A549 (cell line): ENCODE measurements at regions not wholly inside any gene's neighbourhood (a gene's known extent, or its start where the extent isn't known, plus 50 kb on each side); places are given as distances from the start of the nearest gene placed in this dataset.

Experiments used
- ATAC-seq, 2 experiments: fragments of 200-7000 bp in 1 of 2; fragments of >200 bp in 1 of 2; cut with Nextera tagmentation in 1 of 2; cut with Tn5 transposase in 1 of 2; 3 replicates each; pipeline versions ENCODE4 v1.8.0 to v1.9.1; 2018 to 2020; ENCODE audit warnings: mild to moderate bottlenecking in 1 of 2, moderate library complexity in 1 of 2
- CTCF ChIA-PET: fragments of 300-600 bp; sonication (Branson Sonifier 250); formaldehyde crosslinking; extraction: SDS; loops from one replicate; lab custom pipeline; 2021; ENCODE audit warnings: antibody characterized with exemption, inconsistent platforms; lab: Yijun Ruan, JAX
- POLR2A ChIA-PET: fragments of 350-600 bp; formaldehyde crosslinking; extraction: SDS; loops from one replicate; lab custom pipeline; 2021; ENCODE audit warnings: antibody characterized with exemption, inconsistent platforms; lab: Yijun Ruan, JAX
- DNase-seq, 2 experiments: peaks; one replicate each; pipeline versions ENCODE4 v3.0.0 to v3.0.0-alpha.2; 2011 to 2016; ENCODE audit warnings: low read depth in 1 of 2, low spot score in 1 of 2
- FAIRE-seq: peaks from 2 replicates; lab custom pipeline; 2011; peaks lifted over from hg19 to GRCh38; lab: Jason Lieb, UNC
- H3K27ac ChIP-seq, 2 experiments: fragments of >200 bp; sonication (Bioruptor Twin); formaldehyde crosslinking; 3 replicates each; pipeline ENCODE4 v1.5.1; 2016 to 2017
- H3K4me1 ChIP-seq: fragments of >200 bp; sonication (Bioruptor Twin); formaldehyde crosslinking; 3 replicates; pipeline ENCODE4 v1.6.1; 2016
- H3K4me2 ChIP-seq: fragments of >200 bp; sonication (Bioruptor Twin); formaldehyde crosslinking; 3 replicates; pipeline ENCODE4 v1.6.1; 2016
- H3K4me3 ChIP-seq: fragments of >200 bp; sonication (Bioruptor Twin); formaldehyde crosslinking; 3 replicates; pipeline ENCODE4 v1.5.1; 2016
- H3K9me3 ChIP-seq: fragments of >200 bp; sonication (Bioruptor Twin); formaldehyde crosslinking; 3 replicates; pipeline ENCODE4 v1.6.1; 2016
- CEBPB ChIP-seq, 2 experiments: fragments of >200 bp in 1 of 2; sonication (Bioruptor Twin) in 1 of 2; formaldehyde crosslinking in 1 of 2; IDR thresholded peaks; 2 replicates each; pipeline ENCODE4 v1.6.1; 2012 to 2016
- EHMT2 ChIP-seq: fragments of 200-600 bp; sonication (generic); IDR thresholded peaks from 2 replicates; pipeline ENCODE4 v1.6.1; 2016; ENCODE audit warnings: antibody characterized with exemption, low read depth, mild to moderate bottlenecking, moderate library complexity
- ESRRA ChIP-seq: fragments of 150-350 bp; IDR thresholded peaks from 2 replicates; pipeline ENCODE4 v1.6.1; 2014; ENCODE audit warnings: mild to moderate bottlenecking, low read length, borderline replicate concordance
- FOSB ChIP-seq: fragments of 250-450 bp; sonication (Bioruptor Pico); IDR thresholded peaks from 2 replicates; pipeline ENCODE4 v1.5.0; 2020; ENCODE audit warnings: mild to moderate bottlenecking, moderate library complexity
- FOSL2 ChIP-seq, 2 experiments: fragments of 450-650 bp in 1 of 2; fragments of >200 bp in 1 of 2; sonication (Bioruptor Twin) in 1 of 2; formaldehyde crosslinking; IDR thresholded peaks; 2 replicates each; pipeline versions ENCODE4 v1.5.0 to v1.6.1; 2016 to 2020; ENCODE audit warnings: mild to moderate bottlenecking in 1 of 2, moderate library complexity in 1 of 2
- HEYL ChIP-seq: fragments of 250-450 bp; sonication (Bioruptor Pico); IDR thresholded peaks from 2 replicates; pipeline ENCODE4 v1.8.0; 2021; ENCODE audit warnings: mild to moderate bottlenecking, moderate library complexity
- HOXA7 ChIP-seq: fragments of 250-450 bp; sonication (Bioruptor Pico); IDR thresholded peaks from 2 replicates; pipeline ENCODE4 v1.5.0; 2020; ENCODE audit warnings: mild to moderate bottlenecking, moderate library complexity
- MAFK ChIP-seq: fragments of 450-650 bp; IDR thresholded peaks from 2 replicates; pipeline ENCODE4 v1.6.1; 2014; ENCODE audit not compliant: partially characterized antibody
- MAZ ChIP-seq: fragments of 150-350 bp; IDR thresholded peaks from 2 replicates; pipeline ENCODE4 v1.6.1; 2014; ENCODE audit warnings: antibody characterized with exemption, low read depth, low read length, borderline replicate concordance
- MYC ChIP-seq: IDR thresholded peaks from 2 replicates; pipeline ENCODE4 v1.6.1; 2012; ENCODE audit warnings: mild to moderate bottlenecking, inconsistent platforms, low read length, improper control_type of control experiment, borderline replicate concordance
- NPAS2 ChIP-seq: fragments of 250-450 bp; sonication (Bioruptor Pico); IDR thresholded peaks from 2 replicates; pipeline ENCODE4 v1.8.0; 2022; ENCODE audit warnings: mild to moderate bottlenecking, moderate library complexity, borderline replicate concordance
- PHF8 ChIP-seq: fragments of 200-600 bp; sonication (generic); IDR thresholded peaks from 2 replicates; pipeline ENCODE4 v1.6.1; 2016; ENCODE audit warnings: low read depth, mild to moderate bottlenecking, antibody characterized with exemption, moderate library complexity, borderline replicate concordance
- POLR2A ChIP-seq: IDR thresholded peaks from 2 replicates; pipeline ENCODE4 v1.6.1; 2012; ENCODE audit warnings: mild to moderate bottlenecking, low read length
- POLR2AphosphoS2 ChIP-seq: conservative IDR thresholded peaks from 2 replicates; pipeline ENCODE4 v1.6.1; 2012; ENCODE audit warnings: low read length, improper control_type of control experiment, inconsistent platforms
- RCOR1 ChIP-seq: fragments of 150-350 bp; IDR thresholded peaks from 2 replicates; pipeline ENCODE4 v1.6.1; 2014; ENCODE audit warnings: antibody characterized with exemption, low read length, low read depth
- SMC3 ChIP-seq: fragments of >200 bp; sonication (Bioruptor Twin); formaldehyde crosslinking; IDR thresholded peaks from 3 replicates; pipeline ENCODE4 v1.6.1; 2018; ENCODE audit warnings: inconsistent platforms
- SREBF2 ChIP-seq: fragments of 450-650 bp; IDR thresholded peaks from 2 replicates; pipeline ENCODE4 v1.6.1; 2014; ENCODE audit warnings: mild to moderate bottlenecking, moderate library complexity
- WGBS: methylation state at CpG from one replicate; pipeline ENCODE4 v1.1.6; 2017; ENCODE audit errors: missing lambda C conversion rate; 5-methylcytosine and 5-hydroxymethylcytosine counted together
- TF ChIP-seq, protein P1 (sequence below): fragments of >200 bp; sonication (Bioruptor Twin); formaldehyde crosslinking; IDR thresholded peaks from 3 replicates; pipeline ENCODE4 v1.5.1; 2016
- TF ChIP-seq, protein P2 (sequence below): fragments of 450-650 bp; IDR thresholded peaks from 2 replicates; pipeline ENCODE4 v1.6.1; 2014; ENCODE audit warnings: antibody characterized with exemption
- TF ChIP-seq, protein P3 (sequence below): fragments of >200 bp; sonication (Bioruptor Twin); formaldehyde crosslinking; IDR thresholded peaks from 3 replicates; pipeline ENCODE4 v1.6.1; 2016
- TF ChIP-seq, protein P4 (sequence below): IDR thresholded peaks from 2 replicates; pipeline ENCODE4 v1.6.1; 2012
- TF ChIP-seq, protein P5 (sequence below): fragments of >200 bp; sonication (Bioruptor Twin); formaldehyde crosslinking; IDR thresholded peaks from 2 replicates; pipeline ENCODE4 v1.6.1; 2016
- TF ChIP-seq, protein P6 (sequence below): IDR thresholded peaks from 2 replicates; pipeline ENCODE4 v1.6.1; 2012

DNA sequence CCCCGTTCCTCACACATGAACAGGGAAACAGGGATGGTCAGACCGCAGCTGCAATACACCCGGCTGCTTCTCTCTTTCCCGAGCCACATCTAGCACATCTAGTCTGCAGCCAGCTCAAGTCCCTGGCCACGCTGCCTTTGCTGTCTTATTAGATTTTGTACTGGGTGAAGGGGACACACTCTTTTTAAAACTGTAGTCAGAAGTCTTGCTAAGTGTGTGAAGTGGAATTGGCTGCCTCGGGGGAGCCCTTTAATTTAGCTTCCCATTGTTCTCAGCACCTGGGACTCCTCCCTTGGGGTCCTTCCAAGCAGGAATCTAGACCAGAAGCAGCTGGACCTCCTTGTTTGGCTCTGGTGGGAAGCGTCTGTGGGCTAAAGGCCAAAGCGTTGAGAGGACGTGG is 420.0 kb downstream of the CTTN start:
- Histone ChIP-seq H3K27ac (no peak overlapping the region), H3K9me3 (no peaks in the 10 kb centered on the region), H3K4me3 (no peak overlapping the region), H3K4me2 (no peak overlapping the region), H3K4me1 (no peaks in the 10 kb centered on the region)
- no peak for FAIRE-seq
- TF ChIP-seq, protein P1, sequence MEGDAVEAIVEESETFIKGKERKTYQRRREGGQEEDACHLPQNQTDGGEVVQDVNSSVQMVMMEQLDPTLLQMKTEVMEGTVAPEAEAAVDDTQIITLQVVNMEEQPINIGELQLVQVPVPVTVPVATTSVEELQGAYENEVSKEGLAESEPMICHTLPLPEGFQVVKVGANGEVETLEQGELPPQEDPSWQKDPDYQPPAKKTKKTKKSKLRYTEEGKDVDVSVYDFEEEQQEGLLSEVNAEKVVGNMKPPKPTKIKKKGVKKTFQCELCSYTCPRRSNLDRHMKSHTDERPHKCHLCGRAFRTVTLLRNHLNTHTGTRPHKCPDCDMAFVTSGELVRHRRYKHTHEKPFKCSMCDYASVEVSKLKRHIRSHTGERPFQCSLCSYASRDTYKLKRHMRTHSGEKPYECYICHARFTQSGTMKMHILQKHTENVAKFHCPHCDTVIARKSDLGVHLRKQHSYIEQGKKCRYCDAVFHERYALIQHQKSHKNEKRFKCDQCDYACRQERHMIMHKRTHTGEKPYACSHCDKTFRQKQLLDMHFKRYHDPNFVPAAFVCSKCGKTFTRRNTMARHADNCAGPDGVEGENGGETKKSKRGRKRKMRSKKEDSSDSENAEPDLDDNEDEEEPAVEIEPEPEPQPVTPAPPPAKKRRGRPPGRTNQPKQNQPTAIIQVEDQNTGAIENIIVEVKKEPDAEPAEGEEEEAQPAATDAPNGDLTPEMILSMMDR: no peak
- TF ChIP-seq SMC3: no peak
- TF ChIP-seq, protein P2, sequence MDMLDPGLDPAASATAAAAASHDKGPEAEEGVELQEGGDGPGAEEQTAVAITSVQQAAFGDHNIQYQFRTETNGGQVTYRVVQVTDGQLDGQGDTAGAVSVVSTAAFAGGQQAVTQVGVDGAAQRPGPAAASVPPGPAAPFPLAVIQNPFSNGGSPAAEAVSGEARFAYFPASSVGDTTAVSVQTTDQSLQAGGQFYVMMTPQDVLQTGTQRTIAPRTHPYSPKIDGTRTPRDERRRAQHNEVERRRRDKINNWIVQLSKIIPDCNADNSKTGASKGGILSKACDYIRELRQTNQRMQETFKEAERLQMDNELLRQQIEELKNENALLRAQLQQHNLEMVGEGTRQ: no peak
- TF ChIP-seq MAFK: no peak
- TF ChIP-seq SREBF2: no peak
- no peak for TF ChIP-seq POLR2AphosphoS2
- TF ChIP-seq HEYL: no peak
- no peak for TF ChIP-seq HOXA7 (CRISPR knock-in tag)
- TF ChIP-seq, protein P3, sequence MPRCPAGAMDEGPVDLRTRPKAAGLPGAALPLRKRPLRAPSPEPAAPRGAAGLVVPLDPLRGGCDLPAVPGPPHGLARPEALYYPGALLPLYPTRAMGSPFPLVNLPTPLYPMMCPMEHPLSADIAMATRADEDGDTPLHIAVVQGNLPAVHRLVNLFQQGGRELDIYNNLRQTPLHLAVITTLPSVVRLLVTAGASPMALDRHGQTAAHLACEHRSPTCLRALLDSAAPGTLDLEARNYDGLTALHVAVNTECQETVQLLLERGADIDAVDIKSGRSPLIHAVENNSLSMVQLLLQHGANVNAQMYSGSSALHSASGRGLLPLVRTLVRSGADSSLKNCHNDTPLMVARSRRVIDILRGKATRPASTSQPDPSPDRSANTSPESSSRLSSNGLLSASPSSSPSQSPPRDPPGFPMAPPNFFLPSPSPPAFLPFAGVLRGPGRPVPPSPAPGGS: no peak
- no peak for TF ChIP-seq RCOR1
- TF ChIP-seq FOSL2 (IDR thresholded peaks at IDR 0.05): no peak
- no peak for TF ChIP-seq FOSL2 (CRISPR knock-in tag; IDR thresholded peaks at IDR 0.05)
- no peak for TF ChIP-seq EHMT2
- TF ChIP-seq, protein P4, sequence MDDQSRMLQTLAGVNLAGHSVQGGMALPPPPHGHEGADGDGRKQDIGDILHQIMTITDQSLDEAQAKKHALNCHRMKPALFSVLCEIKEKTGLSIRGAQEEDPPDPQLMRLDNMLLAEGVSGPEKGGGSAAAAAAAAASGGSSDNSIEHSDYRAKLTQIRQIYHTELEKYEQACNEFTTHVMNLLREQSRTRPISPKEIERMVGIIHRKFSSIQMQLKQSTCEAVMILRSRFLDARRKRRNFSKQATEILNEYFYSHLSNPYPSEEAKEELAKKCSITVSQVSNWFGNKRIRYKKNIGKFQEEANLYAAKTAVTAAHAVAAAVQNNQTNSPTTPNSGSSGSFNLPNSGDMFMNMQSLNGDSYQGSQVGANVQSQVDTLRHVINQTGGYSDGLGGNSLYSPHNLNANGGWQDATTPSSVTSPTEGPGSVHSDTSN: no peak
- TF ChIP-seq, protein P5, sequence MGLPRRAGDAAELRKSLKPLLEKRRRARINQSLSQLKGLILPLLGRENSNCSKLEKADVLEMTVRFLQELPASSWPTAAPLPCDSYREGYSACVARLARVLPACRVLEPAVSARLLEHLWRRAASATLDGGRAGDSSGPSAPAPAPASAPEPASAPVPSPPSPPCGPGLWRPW: no peak
- TF ChIP-seq, protein P6, sequence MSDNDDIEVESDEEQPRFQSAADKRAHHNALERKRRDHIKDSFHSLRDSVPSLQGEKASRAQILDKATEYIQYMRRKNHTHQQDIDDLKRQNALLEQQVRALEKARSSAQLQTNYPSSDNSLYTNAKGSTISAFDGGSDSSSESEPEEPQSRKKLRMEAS: no peak
- TF ChIP-seq CEBPB (IDR thresholded peaks at IDR 0.05): no peak
- TF ChIP-seq POLR2A: no peak
- TF ChIP-seq MAZ: no peak
- no peak for TF ChIP-seq FOSB (CRISPR knock-in tag)
- TF ChIP-seq MYC: no peak
- POLR2A ChIA-PET: no interaction called here
- DNase-seq: no peak
- WGBS: 84% methylated on average over 9 of the region's 9 CpGs
- CTCF ChIA-PET: interaction anchor here (1.1 kb wide), 1 partner anchor 16 kb away, joined by 3 read pairs; no protein-coding TSS in a partner anchor
- ATAC-seq: no peak

DNA sequence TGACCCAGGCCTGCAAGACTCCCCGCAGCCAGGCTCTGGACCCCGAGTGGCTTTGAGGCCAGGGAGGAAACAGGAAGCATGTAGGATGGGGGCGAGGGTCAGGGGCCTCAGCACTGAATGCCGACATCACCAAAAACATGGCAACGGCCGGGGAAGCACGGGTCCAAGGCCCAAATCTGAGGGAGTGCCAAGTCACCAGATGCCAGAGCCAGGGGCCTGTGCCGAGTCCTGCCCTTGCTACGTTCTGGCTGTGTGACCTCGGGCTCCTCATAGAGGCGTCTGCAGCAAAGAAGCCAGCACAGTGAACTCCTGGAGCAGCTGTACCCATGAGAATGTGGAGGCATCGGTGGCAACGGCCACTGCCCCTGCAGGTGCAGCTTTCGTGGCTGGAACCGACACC is 420.7 kb downstream of the CTTN start:
- no peak for FAIRE-seq
- TF ChIP-seq PHF8 (no peak), SMC3 (no peak), ESRRA (no peak), NPAS2 (CRISPR knock-in tag) (no peak)
- TF ChIP-seq, protein P1: no peak

More for the DNA sequence above, 420.7 kb downstream of the CTTN start:
- ChIA-PET POLR2A (no interaction called here), CTCF (interaction anchor here (1.1 kb wide), 1 partner anchor 232 kb away, joined by 3 read pairs; no protein-coding TSS in a partner anchor)
- H3K4me1 ChIP-seq: no peaks in the 10 kb centered on the region
- no peaks in the 10 kb centered on the region for H3K9me3 ChIP-seq
- DNase-seq: no peak
- no peak overlapping the region for H3K4me3 ChIP-seq
- no peak overlapping the region for H3K4me2 ChIP-seq
- ATAC-seq: no peak
- H3K27ac ChIP-seq: no peak overlapping the region
- 86% methylated on average over 14 of the region's 15 CpGs for WGBS
